Nephron (organoid): ENCODE measurements at regions not wholly inside any gene's neighbourhood (a gene's known extent, or its start where the extent isn't known, plus 50 kb on each side); places are given as distances from the start of the nearest gene placed in this dataset.

Experiments
- H3K27ac Mint-ChIP-seq, 3 experiments: 2 replicates each; pipeline ENCODE4 v1.8.0; 2020; ENCODE audit warnings: mixed read lengths in 3 of 3, mild to moderate bottlenecking in 2 of 3, moderate library complexity in 1 of 3
- H3K27me3 Mint-ChIP-seq: 2 replicates; pipeline ENCODE4 v1.8.0; 2021; ENCODE audit warnings: low read depth, mild to moderate bottlenecking, moderate library complexity, mixed read lengths
- H3K36me3 Mint-ChIP-seq: 2 replicates; pipeline ENCODE4 v1.8.0; 2020; ENCODE audit warnings: low read depth, mixed read lengths
- H3K4me1 Mint-ChIP-seq: 2 replicates; pipeline ENCODE4 v1.8.0; 2020; ENCODE audit warnings: mixed read lengths
- H3K4me3 Mint-ChIP-seq, 3 experiments: 2 replicates each; pipeline ENCODE4 v1.8.0; 2020; ENCODE audit warnings: mild to moderate bottlenecking in 3 of 3, mixed read lengths in 3 of 3, moderate library complexity in 2 of 3
- H3K9me3 Mint-ChIP-seq: 2 replicates; pipeline ENCODE4 v1.8.0; 2020; ENCODE audit warnings: mixed read lengths
- CTCF ChIP-seq, 3 experiments: fragments of 200-600 bp; sonication (generic); IDR thresholded peaks; one replicate each; pipeline ENCODE4 v1.5.0; 2021; ENCODE audit warnings: antibody characterized with exemption in 3 of 3; ENCODE audit not compliant: unreplicated experiment in 3 of 3

- Mint-ChIP-seq H3K27me3 (no peaks in the 10 kb centered on the region), H3K4me1 (no peaks in the 10 kb centered on the region), H3K27ac (no peak overlapping the region), H3K36me3 (no peaks in the 10 kb centered on the region), H3K4me3 (no peak overlapping the region), H3K9me3 (no peaks in the 10 kb centered on the region)
- no peak for TF ChIP-seq CTCF (IDR thresholded peaks at IDR 0.05; ENCODE audit: unreplicated experiment in 3 of 3)
These were observed 1634.3 kb upstream of the ADGRL3 start for GRCh38 chr4:59565836-59566235.

GRCh38 chr4:59570860-59571476, 1629.2 kb upstream of the ADGRL3 start:
- no peaks in the 10 kb centered on the region for H3K9me3 Mint-ChIP-seq
- H3K4me3 Mint-ChIP-seq, result no peak overlapping the region
- H3K4me1 Mint-ChIP-seq, result peaks cover 4% of the 10 kb centered on the region
- no peaks in the 10 kb centered on the region for H3K36me3 Mint-ChIP-seq
- H3K27ac Mint-ChIP-seq, result no peak overlapping the region
- no peak for TF ChIP-seq CTCF (IDR thresholded peaks at IDR 0.05; ENCODE audit: unreplicated experiment in 3 of 3)
- no peaks in the 10 kb centered on the region for H3K27me3 Mint-ChIP-seq

- H3K27ac Mint-ChIP-seq, result no peak overlapping the region
- no peaks in the 10 kb centered on the region for H3K9me3 Mint-ChIP-seq
- H3K27me3 Mint-ChIP-seq, result no peaks in the 10 kb centered on the region
- no peak for TF ChIP-seq CTCF (IDR thresholded peaks at IDR 0.05; ENCODE audit: unreplicated experiment in 3 of 3)
- no peak overlapping the region for H3K4me3 Mint-ChIP-seq
- H3K4me1 Mint-ChIP-seq, result peaks cover 4% of the 10 kb centered on the region
- no peaks in the 10 kb centered on the region for H3K36me3 Mint-ChIP-seq
These were observed 1628.2 kb upstream of the ADGRL3 start for GRCh38 chr4:59571805-59572430.

GRCh38 chr4:59583845-59584568, 1616.1 kb upstream of the ADGRL3 start:
- Mint-ChIP-seq H3K4me1 (no peaks in the 10 kb centered on the region), H3K27me3 (no peaks in the 10 kb centered on the region)

GRCh38 chr4:59597536-59598329, 1602.4 kb upstream of the ADGRL3 start:
- Mint-ChIP-seq H3K36me3 (no peaks in the 10 kb centered on the region), H3K9me3 (peaks cover 2% of the 10 kb centered on the region), H3K4me3 (no peak overlapping the region), H3K27ac (no peak overlapping the region), H3K27me3 (no peaks in the 10 kb centered on the region), H3K4me1 (no peaks in the 10 kb centered on the region)
- no peak for TF ChIP-seq CTCF (IDR thresholded peaks at IDR 0.05; ENCODE audit: unreplicated experiment in 3 of 3)

More at GRCh38 chr4:59583845-59584568, 1616.1 kb upstream of the ADGRL3 start:
- no peak overlapping the region for H3K27ac Mint-ChIP-seq
- no peaks in the 10 kb centered on the region for H3K36me3 Mint-ChIP-seq
- peaks cover 22% of the 10 kb centered on the region for H3K9me3 Mint-ChIP-seq
- TF ChIP-seq CTCF (IDR thresholded peaks at IDR 0.05; ENCODE audit: unreplicated experiment in 3 of 3), result no peak
- H3K4me3 Mint-ChIP-seq, result no peak overlapping the region
